OCI-LY1 (cell line): ENCODE measurements at regions not wholly inside any gene's neighbourhood (a gene's known extent, or its start where the extent isn't known, plus 50 kb on each side); places are given as distances from the start of the nearest gene placed in this dataset.
"Not testable (repeated sequence)": the region's sequence is repeated elsewhere in the genome, so short reads cannot be mapped to it uniquely, and the experiment has no call there.

Experiments
- H2AFZ ChIP-seq: fragments of 200-600 bp; sonication (generic), shearing (Covaris generic); 2 replicates; pipeline ENCODE4 v1.6.0; 2014; ENCODE audit warnings: antibody characterized with exemption, mild to moderate bottlenecking, low read length
- H3F3A ChIP-seq: fragments of 200-600 bp; sonication (generic), shearing (Covaris generic); 2 replicates; pipeline ENCODE4 v1.6.0; 2014; ENCODE audit warnings: mild to moderate bottlenecking, antibody characterized with exemption, low read length, moderate library complexity; ENCODE audit not compliant: insufficient read depth
- H3K27ac ChIP-seq: fragments of 200-600 bp; sonication (generic); 2 replicates; pipeline ENCODE4 v1.5.1; 2014; ENCODE audit warnings: low read length, mixed run types, mild to moderate bottlenecking, low read depth; ENCODE audit not compliant: poor library complexity, severe bottlenecking
- H3K27me3 ChIP-seq: fragments of 200-600 bp; sonication (generic); 2 replicates; pipeline ENCODE4 v1.6.0; 2014; ENCODE audit warnings: antibody characterized with exemption, mild to moderate bottlenecking, low read length, moderate library complexity; ENCODE audit not compliant: insufficient read depth
- H3K36me3 ChIP-seq: fragments of 200-600 bp; sonication (generic); 2 replicates; pipeline ENCODE4 v1.6.1; 2014; ENCODE audit warnings: mild to moderate bottlenecking, antibody characterized with exemption, low read length, moderate library complexity, mixed read lengths; ENCODE audit not compliant: insufficient read depth
- H3K4me1 ChIP-seq: fragments of 200-600 bp; sonication (generic); 2 replicates; pipeline ENCODE4 v1.5.1; 2014; ENCODE audit warnings: mild to moderate bottlenecking, low read length, moderate library complexity; ENCODE audit not compliant: insufficient read depth, severe bottlenecking
- H3K4me2 ChIP-seq: fragments of 200-600 bp; sonication (generic), shearing (Covaris generic); 2 replicates; pipeline ENCODE4 v1.6.1; 2014; ENCODE audit warnings: low read length
- H3K4me3 ChIP-seq: fragments of 200-600 bp; sonication (generic); 2 replicates; pipeline ENCODE4 v1.5.1; 2014; ENCODE audit warnings: low read length, low read depth, mild to moderate bottlenecking, mixed read lengths; ENCODE audit not compliant: poor library complexity, severe bottlenecking
- H3K79me2 ChIP-seq: fragments of 200-600 bp; shearing (Covaris generic); 2 replicates; pipeline ENCODE4 v1.6.1; 2016; ENCODE audit warnings: mixed run types, low read length, mixed read lengths; ENCODE audit not compliant: insufficient read depth
- H3K9ac ChIP-seq: fragments of 200-600 bp; sonication (generic), shearing (Covaris generic); 2 replicates; pipeline ENCODE4 v1.6.1; 2014; ENCODE audit warnings: mild to moderate bottlenecking, low read length, mixed read lengths
- H3K9me2 ChIP-seq: fragments of 200-600 bp; sonication (generic), shearing (Covaris generic); 2 replicates; pipeline ENCODE4 v1.6.1; 2014; ENCODE audit warnings: low read depth, mild to moderate bottlenecking, low read length, mixed read lengths
- H3K9me3 ChIP-seq: fragments of 200-600 bp; shearing (Covaris generic); 2 replicates; pipeline ENCODE4 v1.6.1; 2014; ENCODE audit warnings: low read length, mixed read lengths
- H4K20me1 ChIP-seq: fragments of 200-600 bp; sonication (generic), shearing (Covaris generic); 2 replicates; pipeline ENCODE4 v1.6.0; 2016; ENCODE audit warnings: mild to moderate bottlenecking, low read length; ENCODE audit not compliant: insufficient read depth
- CTCF ChIP-seq: fragments of 200-600 bp; sonication (generic), shearing (Covaris generic); IDR thresholded peaks from 2 replicates; pipeline ENCODE4 v1.5.1; 2017; ENCODE audit warnings: mild to moderate bottlenecking, antibody characterized with exemption, low read length, moderate library complexity, mixed read lengths
- EZH2 ChIP-seq: fragments of 200-600 bp; sonication (generic), shearing (Covaris generic); IDR thresholded peaks from 2 replicates; pipeline ENCODE4 v1.8.0; 2017; ENCODE audit warnings: borderline replicate concordance, mixed run types, mild to moderate bottlenecking, antibody characterized with exemption, low read length, moderate library complexity, mixed read lengths

GRCh38 chr4:173991316-173991715, 292.2 kb downstream of the FBXO8 start:
- no peaks in the 10 kb centered on the region for H3K9me3 ChIP-seq
- no peaks in the 10 kb centered on the region for H3K9me2 ChIP-seq
- no peak overlapping the region for H3K4me3 ChIP-seq
- TF ChIP-seq EZH2, result no peak
- TF ChIP-seq CTCF, result no peak
- no peak overlapping the region for H3K9ac ChIP-seq
- no peak overlapping the region for H2AFZ ChIP-seq
- no peaks in the 10 kb centered on the region for H3F3A ChIP-seq
- H4K20me1 ChIP-seq, result no peaks in the 10 kb centered on the region
- H3K79me2 ChIP-seq, result no peaks in the 10 kb centered on the region
- H3K27me3 ChIP-seq, result no peaks in the 10 kb centered on the region
- no peak overlapping the region for H3K27ac ChIP-seq
- no peaks in the 10 kb centered on the region for H3K36me3 ChIP-seq
- no peak overlapping the region for H3K4me2 ChIP-seq
- H3K4me1 ChIP-seq, result no peaks in the 10 kb centered on the region

- Histone ChIP-seq H3K36me3 (no peaks in the 10 kb centered on the region), H3K9me2 (no peaks in the 10 kb centered on the region), H3K4me3 (no peak overlapping the region), H3K9me3 (no peaks in the 10 kb centered on the region), H3F3A (no peaks in the 10 kb centered on the region), H3K79me2 (no peaks in the 10 kb centered on the region), H3K4me2 (no peak overlapping the region), H2AFZ (no peak overlapping the region), H4K20me1 (no peaks in the 10 kb centered on the region), H3K9ac (no peak overlapping the region), H3K4me1 (no peaks in the 10 kb centered on the region), H3K27ac (no peak overlapping the region), H3K27me3 (no peaks in the 10 kb centered on the region)
- TF ChIP-seq CTCF (no peak), EZH2 (no peak)
Measured at GRCh38 chr4:173990869-173991210, 292.6 kb downstream of the FBXO8 start.

DNA sequence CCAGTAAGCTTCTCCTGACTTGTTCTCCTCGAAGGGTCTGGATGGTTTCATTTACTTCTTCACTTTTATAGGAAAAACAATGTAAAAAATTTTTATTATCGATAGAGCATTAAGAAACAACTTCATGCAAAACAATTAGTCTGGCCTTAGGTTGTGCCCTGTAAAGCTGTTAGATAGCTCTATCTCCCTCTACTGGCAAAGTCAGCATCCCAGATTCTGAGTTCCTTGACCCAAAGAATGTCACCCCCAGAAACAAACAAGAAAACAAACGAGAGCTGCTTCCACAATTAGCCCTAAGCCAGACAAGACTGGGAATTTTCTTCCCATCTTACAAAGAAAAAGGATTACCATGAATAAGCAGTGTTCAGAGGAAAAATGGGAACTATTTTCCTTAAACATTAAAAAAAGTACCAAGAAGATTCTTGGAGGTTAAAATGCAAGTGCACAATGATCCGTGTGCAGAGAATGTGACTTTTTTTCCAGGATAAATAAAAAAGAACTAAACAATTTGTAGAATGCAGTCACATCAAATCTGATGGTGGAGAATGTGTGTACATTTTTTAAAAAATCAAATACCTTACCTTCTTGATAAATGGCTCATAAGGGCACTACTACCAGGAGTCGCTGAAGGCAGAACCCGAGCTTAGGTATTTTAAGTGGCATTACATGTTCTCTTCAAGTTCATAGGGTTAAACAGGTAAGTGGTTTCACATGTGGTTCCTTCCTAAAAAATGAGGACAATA, 293.2 kb downstream of the FBXO8 start:
- Histone ChIP-seq H3K36me3 (no peaks in the 10 kb centered on the region), H4K20me1 (no peaks in the 10 kb centered on the region), H3K9ac (no peak overlapping the region), H3K4me2 (no peak overlapping the region), H3K9me2 (no peaks in the 10 kb centered on the region), H3K27me3 (no peaks in the 10 kb centered on the region), H3K4me3 (no peak overlapping the region), H3F3A (no peaks in the 10 kb centered on the region), H2AFZ (no peak overlapping the region), H3K9me3 (no peaks in the 10 kb centered on the region), H3K79me2 (no peaks in the 10 kb centered on the region), H3K4me1 (no peaks in the 10 kb centered on the region), H3K27ac (no peak overlapping the region)
- TF ChIP-seq CTCF (peak; percentile 48), EZH2 (no peak)

- H3K9me3 ChIP-seq, H3K27ac ChIP-seq, H3K79me2 ChIP-seq, H4K20me1 ChIP-seq, H3K27me3 ChIP-seq, H3K4me1 ChIP-seq, H3K4me2 ChIP-seq, H3F3A ChIP-seq, H2AFZ ChIP-seq, H3K36me3 ChIP-seq, H3K9me2 ChIP-seq, H3K4me3 ChIP-seq, H3K9ac ChIP-seq: not testable (repeated sequence)
Measured at GRCh38 chr4:173963523-173963922, 319.9 kb downstream of the FBXO8 start.
